ENCODE measurements at regions not wholly inside any gene's neighbourhood (a gene's known extent, or its start where the extent isn't known, plus 50 kb on each side); places are given as distances from the start of the nearest gene placed in this dataset.

DNA sequence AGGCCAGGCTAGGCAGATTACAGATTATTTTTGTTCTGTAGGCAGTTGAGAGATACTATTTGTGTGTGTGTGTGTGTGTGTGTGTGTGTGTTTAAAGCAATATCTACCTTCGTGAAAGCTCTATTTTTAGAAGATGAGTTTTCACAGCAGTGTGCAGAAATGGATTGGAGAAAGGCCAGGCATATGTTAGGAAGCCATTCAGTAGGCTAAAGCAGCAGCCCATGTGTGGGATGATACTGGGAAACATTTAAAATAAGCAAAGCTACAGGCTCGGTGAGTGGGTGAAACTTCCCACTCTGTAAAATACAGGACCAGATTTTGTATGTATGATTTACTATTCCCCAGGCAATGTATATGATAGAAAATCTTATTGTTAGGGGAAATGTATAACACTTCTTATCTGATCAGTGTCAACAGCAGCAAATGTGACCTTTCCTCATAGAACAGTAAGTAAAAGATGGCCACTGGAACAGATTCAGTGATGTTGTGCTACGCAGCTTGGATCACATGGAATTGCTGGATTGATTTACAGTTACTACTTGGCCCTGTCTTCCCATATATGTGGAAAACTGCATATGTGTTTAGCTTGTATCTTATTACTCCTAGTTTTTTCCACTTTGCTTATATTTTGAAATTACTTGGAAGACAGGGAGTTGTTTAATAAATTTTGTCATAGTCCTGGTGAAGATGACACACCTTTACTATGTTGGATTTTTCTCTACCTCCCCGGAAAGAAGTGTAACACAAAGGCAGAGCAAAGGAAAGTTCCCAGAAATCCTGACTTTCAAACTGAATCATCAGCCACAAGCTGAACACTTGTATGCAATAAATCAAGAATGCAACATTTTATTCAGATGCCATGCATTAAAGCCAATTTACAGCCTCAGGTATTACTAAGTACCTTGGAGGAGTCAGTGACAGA is 1077.7 kb upstream of the SEMA6A start:
- no peak overlapping the region for H3K4me3 ChIP-seq
- no peak overlapping the region for H3K4me2 ChIP-seq
- H3K9ac ChIP-seq, result no peak overlapping the region
- no peaks in the 10 kb centered on the region for H4K20me1 ChIP-seq (ENCODE audit: low read depth)
- no peak for DNase-seq (ENCODE audit: low spot score)
- no peaks in the 10 kb centered on the region for H3K79me2 ChIP-seq (ENCODE audit: low read depth)
- H3K27ac ChIP-seq, result no peak overlapping the region
- Mint-ChIP-seq H3K4me1 (peaks cover 2% of the 10 kb centered on the region), H3K4me3 (no peak overlapping the region), H3K9me3 (no peaks in the 10 kb centered on the region), H3K27me3 (ENCODE audit: insufficient read depth, low read depth) (no peaks in the 10 kb centered on the region), H3K36me3 (no peaks in the 10 kb centered on the region), H3K27ac (no peak overlapping the region)
- no peaks in the 10 kb centered on the region for H3K27me3 ChIP-seq
- TF ChIP-seq, protein P1, sequence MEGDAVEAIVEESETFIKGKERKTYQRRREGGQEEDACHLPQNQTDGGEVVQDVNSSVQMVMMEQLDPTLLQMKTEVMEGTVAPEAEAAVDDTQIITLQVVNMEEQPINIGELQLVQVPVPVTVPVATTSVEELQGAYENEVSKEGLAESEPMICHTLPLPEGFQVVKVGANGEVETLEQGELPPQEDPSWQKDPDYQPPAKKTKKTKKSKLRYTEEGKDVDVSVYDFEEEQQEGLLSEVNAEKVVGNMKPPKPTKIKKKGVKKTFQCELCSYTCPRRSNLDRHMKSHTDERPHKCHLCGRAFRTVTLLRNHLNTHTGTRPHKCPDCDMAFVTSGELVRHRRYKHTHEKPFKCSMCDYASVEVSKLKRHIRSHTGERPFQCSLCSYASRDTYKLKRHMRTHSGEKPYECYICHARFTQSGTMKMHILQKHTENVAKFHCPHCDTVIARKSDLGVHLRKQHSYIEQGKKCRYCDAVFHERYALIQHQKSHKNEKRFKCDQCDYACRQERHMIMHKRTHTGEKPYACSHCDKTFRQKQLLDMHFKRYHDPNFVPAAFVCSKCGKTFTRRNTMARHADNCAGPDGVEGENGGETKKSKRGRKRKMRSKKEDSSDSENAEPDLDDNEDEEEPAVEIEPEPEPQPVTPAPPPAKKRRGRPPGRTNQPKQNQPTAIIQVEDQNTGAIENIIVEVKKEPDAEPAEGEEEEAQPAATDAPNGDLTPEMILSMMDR (IDR thresholded peaks at IDR 0.05), result no peak
- no peak for TF ChIP-seq EZH2phosphoT487 (IDR thresholded peaks at IDR 0.05)
- no peak for TF ChIP-seq EZH2 (IDR thresholded peaks at IDR 0.05)
- H3K36me3 ChIP-seq, result no peaks in the 10 kb centered on the region
- no peaks in the 10 kb centered on the region for H3F3A ChIP-seq (ENCODE audit: low read depth)
- no peaks in the 10 kb centered on the region for H3K9me3 ChIP-seq (ENCODE audit: low read depth)
- no peak overlapping the region for H2AFZ ChIP-seq (replicated peaks)
- H3K4me1 ChIP-seq, result no peaks in the 10 kb centered on the region

DNA sequence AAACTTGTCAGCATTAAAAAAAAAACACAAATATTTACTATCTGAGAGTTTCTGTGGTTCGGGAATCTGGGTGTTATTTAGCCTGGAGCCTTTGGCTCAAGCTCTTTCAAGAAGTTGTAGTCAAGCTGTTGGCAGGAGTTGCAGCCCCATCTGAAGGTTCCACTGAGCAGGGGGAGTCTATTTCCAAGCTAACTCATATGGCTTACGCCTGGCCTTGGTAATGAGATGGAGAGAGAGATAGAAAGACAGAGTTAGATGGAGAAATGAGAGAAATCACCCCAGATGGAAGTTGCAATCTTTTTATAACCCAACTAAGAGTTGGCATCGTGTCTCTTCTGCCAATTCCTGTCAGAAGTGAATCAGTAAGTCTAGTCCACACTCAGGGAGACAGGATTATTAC is 1075.2 kb upstream of the SEMA6A start:
- no peak overlapping the region for H3K4me2 ChIP-seq
- H3K27ac Mint-ChIP-seq, result no peak overlapping the region
- H3K9ac ChIP-seq, result no peak overlapping the region
- no peak overlapping the region for H2AFZ ChIP-seq (replicated peaks)
- H3K9me3 Mint-ChIP-seq, result no peaks in the 10 kb centered on the region
- no peak for DNase-seq (ENCODE audit: low spot score)
- no peaks in the 10 kb centered on the region for H3K36me3 Mint-ChIP-seq
- no peaks in the 10 kb centered on the region for H3K36me3 ChIP-seq
- no peak overlapping the region for H3K4me3 Mint-ChIP-seq
- no peaks in the 10 kb centered on the region for H3K27me3 Mint-ChIP-seq (ENCODE audit: insufficient read depth, low read depth)
- no peaks in the 10 kb centered on the region for H3K4me1 ChIP-seq
- peaks cover 2% of the 10 kb centered on the region for H3K4me1 Mint-ChIP-seq
- H3K27me3 ChIP-seq, result no peaks in the 10 kb centered on the region
- no peaks in the 10 kb centered on the region for H3F3A ChIP-seq (ENCODE audit: low read depth)
- no peaks in the 10 kb centered on the region for H3K79me2 ChIP-seq (ENCODE audit: low read depth)
- no peak for TF ChIP-seq EZH2 (IDR thresholded peaks at IDR 0.05)
- TF ChIP-seq, protein P1 (IDR thresholded peaks at IDR 0.05), result no peak
- no peak for TF ChIP-seq EZH2phosphoT487 (IDR thresholded peaks at IDR 0.05)
- H3K9me3 ChIP-seq (ENCODE audit: low read depth), result no peaks in the 10 kb centered on the region
- no peaks in the 10 kb centered on the region for H4K20me1 ChIP-seq (ENCODE audit: low read depth)
- no peak overlapping the region for H3K4me3 ChIP-seq
- H3K27ac ChIP-seq, result no peak overlapping the region

DNA sequence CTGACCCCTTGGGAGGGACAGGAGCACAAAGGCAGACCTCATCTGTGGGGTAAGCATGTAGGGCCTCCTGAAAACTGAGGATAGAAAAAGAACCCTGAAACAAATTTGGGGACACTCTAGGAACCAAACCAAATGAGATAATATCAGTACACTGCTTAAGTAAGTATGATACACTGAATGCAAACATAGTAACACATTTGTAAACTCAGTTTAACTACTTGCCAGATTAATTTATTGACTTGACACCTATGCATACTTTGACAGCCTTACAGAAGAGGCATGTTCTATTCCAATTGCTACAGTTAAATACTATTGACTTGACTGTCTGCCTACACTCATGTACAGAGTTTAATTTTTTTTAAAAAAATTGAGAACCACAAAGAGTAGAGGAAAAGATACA is 1070.8 kb upstream of the SEMA6A start:
- Histone ChIP-seq H3K9ac (no peak overlapping the region), H2AFZ (replicated peaks) (no peak overlapping the region), H3K4me3 (no peak overlapping the region), H3K79me2 (ENCODE audit: low read depth) (no peaks in the 10 kb centered on the region), H3K27me3 (no peaks in the 10 kb centered on the region), H3K9me3 (ENCODE audit: low read depth) (no peaks in the 10 kb centered on the region), H3K27ac (no peak overlapping the region), H3K36me3 (no peaks in the 10 kb centered on the region), H4K20me1 (ENCODE audit: low read depth) (no peaks in the 10 kb centered on the region), H3K4me2 (no peak overlapping the region), H3F3A (ENCODE audit: low read depth) (no peaks in the 10 kb centered on the region), H3K4me1 (no peaks in the 10 kb centered on the region)
- H3K36me3 Mint-ChIP-seq, result no peaks in the 10 kb centered on the region
- H3K4me3 Mint-ChIP-seq, result no peak overlapping the region
- H3K4me1 Mint-ChIP-seq, result no peaks in the 10 kb centered on the region
- no peaks in the 10 kb centered on the region for H3K27me3 Mint-ChIP-seq (ENCODE audit: insufficient read depth, low read depth)
- H3K27ac Mint-ChIP-seq, result no peak overlapping the region
- no peak for DNase-seq (ENCODE audit: low spot score)
- H3K9me3 Mint-ChIP-seq, result no peaks in the 10 kb centered on the region
- TF ChIP-seq, protein P1 (IDR thresholded peaks at IDR 0.05), result no peak
- no peak for TF ChIP-seq EZH2phosphoT487 (IDR thresholded peaks at IDR 0.05)
- TF ChIP-seq EZH2 (IDR thresholded peaks at IDR 0.05), result no peak

Measured in neural progenitor cell (in vitro differentiated cells).